Gastrocnemius medialis (tissue), 4 donors: ENCODE measurements at regions not wholly inside any gene's neighbourhood (a gene's known extent, or its start where the extent isn't known, plus 50 kb on each side); places are given as distances from the start of the nearest gene placed in this dataset.

Experiments
- ATAC-seq, 2 donors: fragments of 150-250 bp; one replicate each; pipeline ENCODE4 v1.9.1; 2016
- DNase-seq, 2 donors: peaks; one replicate each; pipeline ENCODE4 v3.0.0-alpha.2; 2019
- H3K27ac ChIP-seq, 4 donors: fragments of 200-600 bp; sonication (generic); 1 replicate in 1 of 4; 2 replicates in 3 of 4; pipeline ENCODE4 v1.5.1; 2016 to 2018; ENCODE audit warnings: mild to moderate bottlenecking in 2 of 4, moderate library complexity in 1 of 4
- H3K27me3 ChIP-seq, 3 donors: fragments of 200-600 bp; sonication (generic) in 2 of 3; 1 replicate in 1 of 3; 2 replicates in 2 of 3; pipeline versions ENCODE4 v1.5.1 to v1.6.0; 2016 to 2019; ENCODE audit warnings: mild to moderate bottlenecking in 1 of 3, moderate library complexity in 1 of 3
- H3K36me3 ChIP-seq, 2 donors: fragments of 200-600 bp; sonication (generic) in 1 of 2; one replicate each; pipeline ENCODE4 v1.5.1; 2017 to 2018
- H3K4me1 ChIP-seq, 2 donors: fragments of 200-600 bp; sonication (generic) in 1 of 2; one replicate each; pipeline ENCODE4 v1.5.1; 2016 to 2017; ENCODE audit warnings: mild to moderate bottlenecking in 2 of 2
- H3K4me3 ChIP-seq, 4 donors: fragments of 200-600 bp; sonication (generic) in 3 of 4; 1 replicate in 1 of 4; 2 replicates in 3 of 4; pipeline ENCODE4 v1.5.1; 2016 to 2019; ENCODE audit warnings: mild to moderate bottlenecking in 2 of 4
- H3K9me3 ChIP-seq, 3 donors: fragments of 200-600 bp; sonication (generic) in 2 of 3; 1 replicate in 1 of 3; 2 replicates in 2 of 3; pipeline ENCODE4 v1.5.1; 2016 to 2019
- POLR2A ChIP-seq, 2 donors: fragments of 450-650 bp; IDR thresholded peaks; one replicate each; pipeline ENCODE4 v1.6.1; 2017; ENCODE audit warnings: antibody characterized with exemption in 2 of 2, mild to moderate bottlenecking in 2 of 2, moderate library complexity in 2 of 2
- in situ Hi-C, 4 donors: fragments of 200-750 bp; cut with MboI; loops; one replicate each; pipeline versions ENCODE4 v1.15.0 to v1.8.0; 2017; ENCODE audit warnings: low sequenced_read_pairs in 4 of 4
- intact Hi-C: fragments of 100-400 bp; cut with DNase I; formaldehyde crosslinking; loops from one replicate; pipeline ENCODE4 v1.15.1; 2023; ENCODE audit warnings: low total_unique reads
- TF ChIP-seq, protein P1 (sequence below), 5 experiments: fragments of 450-650 bp in 3 of 5; fragments of 200-600 bp in 2 of 5; sonication (generic) in 2 of 5; IDR thresholded peaks in 4 of 5; conservative IDR thresholded peaks in 1 of 5; 1 replicate in 4 of 5; 2 replicates in 1 of 5; pipeline ENCODE4 v1.5.1; 2016 to 2019; ENCODE audit warnings: antibody characterized with exemption in 5 of 5, mild to moderate bottlenecking in 3 of 5, moderate library complexity in 3 of 5

DNA sequence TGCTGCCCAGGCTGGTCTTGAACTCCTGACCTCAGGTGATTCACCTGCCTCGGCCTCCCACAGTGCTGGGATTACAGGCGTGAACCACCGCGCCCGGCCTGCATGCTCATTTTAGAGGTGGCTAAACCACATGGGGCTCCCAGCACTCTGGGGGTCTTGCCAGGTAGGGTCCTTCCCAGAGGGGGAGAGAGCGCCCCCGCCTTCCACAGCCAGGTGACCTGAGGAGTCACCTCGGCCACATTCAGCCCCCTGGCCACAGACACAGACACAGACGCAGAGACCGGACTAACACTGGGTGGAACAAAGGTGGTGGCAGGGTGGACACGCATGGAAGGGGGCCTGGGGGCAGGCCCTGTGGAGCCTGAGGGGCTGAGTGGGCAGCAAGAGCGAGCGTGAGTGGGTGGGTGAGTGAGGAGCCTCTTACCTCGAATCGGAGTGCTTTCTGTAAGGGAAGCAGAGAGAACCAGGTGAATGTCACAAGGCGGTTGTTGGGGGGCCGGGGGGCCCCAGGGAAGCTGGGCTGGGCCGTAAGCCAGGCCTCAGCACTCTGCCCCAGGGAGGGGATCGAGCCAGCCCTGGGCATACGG, 80.1 kb downstream of the PTPRS start:
- Histone ChIP-seq H3K4me1 (no peaks in the 10 kb centered on the region), H3K36me3 (peaks cover 0 to 27% of the 10 kb centered on the region in 2 donors), H3K9me3 (no peaks in the 10 kb centered on the region), H3K4me3 (no peak overlapping the region), H3K27ac (no peak overlapping the region), H3K27me3 (no peaks in the 10 kb centered on the region)
- ATAC-seq (no peak), DNase-seq (no peak)
- intact Hi-C loops (no loop called here), in situ Hi-C loops (no loop called here)
- TF ChIP-seq POLR2A (IDR thresholded peaks at IDR 0.05), result no peak
- TF ChIP-seq, protein P1, sequence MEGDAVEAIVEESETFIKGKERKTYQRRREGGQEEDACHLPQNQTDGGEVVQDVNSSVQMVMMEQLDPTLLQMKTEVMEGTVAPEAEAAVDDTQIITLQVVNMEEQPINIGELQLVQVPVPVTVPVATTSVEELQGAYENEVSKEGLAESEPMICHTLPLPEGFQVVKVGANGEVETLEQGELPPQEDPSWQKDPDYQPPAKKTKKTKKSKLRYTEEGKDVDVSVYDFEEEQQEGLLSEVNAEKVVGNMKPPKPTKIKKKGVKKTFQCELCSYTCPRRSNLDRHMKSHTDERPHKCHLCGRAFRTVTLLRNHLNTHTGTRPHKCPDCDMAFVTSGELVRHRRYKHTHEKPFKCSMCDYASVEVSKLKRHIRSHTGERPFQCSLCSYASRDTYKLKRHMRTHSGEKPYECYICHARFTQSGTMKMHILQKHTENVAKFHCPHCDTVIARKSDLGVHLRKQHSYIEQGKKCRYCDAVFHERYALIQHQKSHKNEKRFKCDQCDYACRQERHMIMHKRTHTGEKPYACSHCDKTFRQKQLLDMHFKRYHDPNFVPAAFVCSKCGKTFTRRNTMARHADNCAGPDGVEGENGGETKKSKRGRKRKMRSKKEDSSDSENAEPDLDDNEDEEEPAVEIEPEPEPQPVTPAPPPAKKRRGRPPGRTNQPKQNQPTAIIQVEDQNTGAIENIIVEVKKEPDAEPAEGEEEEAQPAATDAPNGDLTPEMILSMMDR (IDR thresholded peaks at IDR 0.05 in 4 of 5, conservative IDR thresholded peaks at IDR 0.05 in 1 of 5), result no peak

DNA sequence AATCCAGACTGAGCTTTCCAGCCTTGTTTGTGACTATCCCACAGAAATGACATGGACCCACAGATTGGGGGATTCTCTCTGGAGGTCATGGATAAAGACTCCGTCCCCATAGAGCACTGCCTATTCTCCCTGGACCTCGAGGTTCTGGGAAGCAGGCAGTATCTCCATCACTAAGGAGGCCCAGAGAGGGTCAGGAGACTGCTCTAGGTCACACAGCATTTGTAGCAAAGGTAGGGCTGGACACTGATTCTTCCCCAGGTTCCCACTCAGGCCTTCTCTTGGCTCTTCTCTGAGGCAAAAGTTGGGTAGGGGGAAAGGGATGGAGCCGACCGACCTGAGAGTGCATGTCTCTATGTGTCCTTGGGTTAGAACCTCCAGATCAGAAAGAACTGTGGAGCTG, 80.9 kb downstream of the PTPRS start:
- H3K4me1 ChIP-seq, result no peaks in the 10 kb centered on the region
- H3K27ac ChIP-seq, result no peak overlapping the region
- no peak for DNase-seq
- in situ Hi-C loops, result no loop called here
- peaks cover 0 to 3% (median 0%) of the 10 kb centered on the region in 3 donors for H3K9me3 ChIP-seq
- peaks cover 0 to 34% of the 10 kb centered on the region in 2 donors for H3K36me3 ChIP-seq
- H3K27me3 ChIP-seq, result no peaks in the 10 kb centered on the region
- intact Hi-C loops, result no loop called here
- no peak for TF ChIP-seq POLR2A (IDR thresholded peaks at IDR 0.05)
- TF ChIP-seq, protein P1 (IDR thresholded peaks at IDR 0.05 in 4 of 5, conservative IDR thresholded peaks at IDR 0.05 in 1 of 5), result no peak
- H3K4me3 ChIP-seq, result no peak overlapping the region
- no peak for ATAC-seq

DNA sequence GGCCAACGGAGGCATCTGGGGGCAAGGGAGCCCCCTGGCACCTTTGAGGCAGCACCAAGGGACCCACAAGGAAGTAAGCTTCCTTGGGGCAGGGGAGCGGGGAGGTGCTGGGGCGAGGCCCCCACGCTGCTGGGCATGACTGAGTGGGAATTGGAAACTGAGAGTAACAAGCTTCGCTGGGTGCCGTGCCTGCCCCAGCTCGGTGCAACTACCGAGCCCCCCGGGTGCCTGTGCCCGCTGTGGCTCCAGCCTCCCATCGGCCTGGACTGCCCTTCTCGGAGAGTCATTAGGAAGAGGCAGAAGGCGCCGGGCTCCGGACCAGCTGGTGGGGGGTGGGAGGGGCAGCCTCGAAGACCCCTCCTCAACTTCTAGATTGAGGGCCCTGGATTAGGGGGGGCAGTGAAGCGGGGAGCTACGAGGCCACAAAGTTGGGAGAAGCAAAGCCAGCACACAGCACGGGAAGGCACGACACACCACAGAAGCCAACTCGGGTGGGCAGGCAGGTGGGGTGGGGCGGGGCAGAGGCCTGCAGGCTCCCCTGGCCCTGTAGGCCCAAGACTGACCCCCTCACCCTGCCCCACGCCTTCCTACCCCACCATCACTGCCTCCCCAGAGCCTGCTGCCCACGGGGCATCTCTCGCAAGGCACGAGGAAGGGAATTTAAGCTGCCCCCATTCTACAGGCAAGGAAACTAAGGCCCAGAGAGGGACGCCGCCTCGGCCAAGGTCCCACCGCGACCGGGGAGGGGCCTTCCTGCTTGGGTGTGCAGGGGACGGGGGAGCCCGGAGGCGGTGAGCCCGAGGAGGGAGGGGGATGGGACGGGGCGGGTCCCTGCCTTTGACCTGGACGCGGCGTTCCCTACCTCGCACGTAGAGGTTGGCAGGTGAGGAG, 83.2 kb downstream of the PTPRS start:
- no peak overlapping the region for H3K27ac ChIP-seq
- H3K36me3 ChIP-seq, result peaks cover 0 to 36% of the 10 kb centered on the region in 2 donors
- DNase-seq (no peak), ATAC-seq (no peak)
- in situ Hi-C loops (no loop called here), intact Hi-C loops (no loop called here)
- peaks cover 0 to 6% (median 0%) of the 10 kb centered on the region in 3 donors for H3K9me3 ChIP-seq
- H3K4me1 ChIP-seq, result no peaks in the 10 kb centered on the region
- no peaks in the 10 kb centered on the region for H3K27me3 ChIP-seq
- no peak overlapping the region for H3K4me3 ChIP-seq
- TF ChIP-seq, protein P1 (IDR thresholded peaks at IDR 0.05 in 4 of 5, conservative IDR thresholded peaks at IDR 0.05 in 1 of 5), result no peak
- TF ChIP-seq POLR2A (IDR thresholded peaks at IDR 0.05), result no peak

DNA sequence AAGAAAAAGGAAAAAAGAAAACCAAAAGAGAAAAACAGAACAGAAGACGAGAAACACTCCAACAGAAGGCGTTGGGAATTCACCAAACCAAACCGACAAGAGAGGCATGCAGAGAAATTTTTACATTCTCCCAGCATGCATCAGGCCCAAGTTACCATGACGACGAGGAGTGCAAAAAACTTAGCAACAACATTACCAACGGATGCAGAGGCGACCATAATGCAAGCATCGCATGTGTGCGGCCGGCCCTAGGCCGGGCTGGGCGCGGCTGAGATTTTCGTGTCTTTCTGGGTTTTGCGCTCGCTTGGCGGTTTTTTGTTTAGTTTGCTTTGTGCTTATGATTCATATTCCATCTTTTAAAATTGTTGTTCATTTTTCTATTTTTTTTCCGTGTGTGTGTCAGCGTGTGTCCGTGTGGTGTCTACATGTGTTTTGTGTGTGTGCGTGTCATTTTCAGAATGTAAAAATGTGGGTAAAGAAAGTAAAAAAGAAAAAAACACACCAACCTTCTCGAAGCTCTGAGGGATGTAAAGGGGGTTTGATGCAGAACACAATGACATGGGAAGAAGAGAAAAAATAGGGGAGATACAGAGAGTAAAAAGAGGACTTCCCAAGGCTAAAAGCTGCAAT, 84.9 kb downstream of the PTPRS start:
- Histone ChIP-seq H3K9me3 (peaks cover 0 to 6% (median 0%) of the 10 kb centered on the region in 3 donors), H3K27me3 (no peaks in the 10 kb centered on the region), H3K4me3 (no peak overlapping the region), H3K4me1 (peaks cover 0 to 2% of the 10 kb centered on the region in 2 donors), H3K27ac (no peak overlapping the region), H3K36me3 (peaks cover 0 to 36% of the 10 kb centered on the region in 2 donors)
- ATAC-seq (no peak), DNase-seq (no peak)
- TF ChIP-seq, protein P1 (IDR thresholded peaks at IDR 0.05 in 4 of 5, conservative IDR thresholded peaks at IDR 0.05 in 1 of 5), result no peak
- no peak for TF ChIP-seq POLR2A (IDR thresholded peaks at IDR 0.05)
- in situ Hi-C loops, result no loop called here
- intact Hi-C loops, result no loop called here
